NCI-H1694 (cell line): ENCODE measurements at regions not wholly inside any gene's neighbourhood (a gene's known extent, or its start where the extent isn't known, plus 50 kb on each side); places are given as distances from the start of the nearest gene placed in this dataset.
"Not testable (repeated sequence)": the region's sequence is repeated elsewhere in the genome, so short reads cannot be mapped to it uniquely, and the experiment has no call there.

Experiments used
- DNase-seq: peaks from one replicate; lab custom pipeline; 2025; lab: John Stamatoyannopoulos, UW

- peak; percentile 81 for DNase-seq
These were observed 622.5 kb downstream of the TYW1 start for GRCh38 chr7:67619175-67619574.

- no peak for DNase-seq
These were observed 623.7 kb downstream of the TYW1 start for GRCh38 chr7:67620216-67620933.

DNA sequence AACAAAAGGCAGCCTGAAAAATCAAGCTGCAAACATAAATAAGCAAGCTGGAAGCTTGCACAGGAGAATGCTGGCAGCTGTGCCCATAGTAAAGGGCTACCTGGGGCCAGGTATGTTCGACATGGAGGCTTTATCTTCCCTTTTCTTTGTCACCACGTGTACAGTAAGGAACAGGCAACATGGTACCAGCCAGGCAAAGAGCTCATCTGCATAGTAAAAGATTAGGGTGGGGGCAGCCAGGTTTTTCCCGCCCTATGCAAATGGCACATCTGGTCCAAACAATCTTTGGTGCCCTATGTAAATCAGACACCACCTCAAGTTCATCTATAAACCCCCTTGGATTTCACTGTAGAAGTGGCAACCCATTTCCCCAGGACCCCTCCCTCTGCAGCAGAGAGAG, 625.1 kb downstream of the TYW1 start:
- no peak for DNase-seq

DNA sequence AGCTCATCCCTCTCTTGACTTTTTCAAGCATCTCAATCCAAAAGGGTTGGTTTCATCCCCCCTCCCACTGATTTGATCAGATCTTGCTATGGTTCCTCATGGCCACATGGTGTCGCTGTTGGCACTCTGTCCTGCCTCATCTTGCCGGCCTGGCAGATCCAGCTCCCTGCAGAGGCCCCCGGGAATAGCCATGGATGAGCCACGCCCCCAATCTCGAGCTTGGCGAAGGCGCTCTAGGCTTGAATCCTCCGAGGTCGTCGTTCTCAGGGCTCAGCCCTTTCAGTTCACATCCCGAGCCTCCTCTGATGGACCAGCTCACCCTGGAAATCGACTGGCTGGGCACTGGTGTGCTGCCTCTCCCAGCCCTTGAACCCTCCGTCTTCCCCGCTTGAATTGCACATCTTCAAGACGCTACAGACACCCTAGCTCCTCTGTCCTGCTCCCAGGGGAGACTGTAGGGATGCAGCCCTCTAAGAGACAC, 628.7 kb downstream of the TYW1 start:
- DNase-seq = peak; percentile 79

GRCh38 chr7:67631476-67631875, 634.8 kb downstream of the TYW1 start:
- peak; percentile 95 for DNase-seq

GRCh38 chr7:67635271-67635670, 638.6 kb downstream of the TYW1 start:
- no peak for DNase-seq

DNA sequence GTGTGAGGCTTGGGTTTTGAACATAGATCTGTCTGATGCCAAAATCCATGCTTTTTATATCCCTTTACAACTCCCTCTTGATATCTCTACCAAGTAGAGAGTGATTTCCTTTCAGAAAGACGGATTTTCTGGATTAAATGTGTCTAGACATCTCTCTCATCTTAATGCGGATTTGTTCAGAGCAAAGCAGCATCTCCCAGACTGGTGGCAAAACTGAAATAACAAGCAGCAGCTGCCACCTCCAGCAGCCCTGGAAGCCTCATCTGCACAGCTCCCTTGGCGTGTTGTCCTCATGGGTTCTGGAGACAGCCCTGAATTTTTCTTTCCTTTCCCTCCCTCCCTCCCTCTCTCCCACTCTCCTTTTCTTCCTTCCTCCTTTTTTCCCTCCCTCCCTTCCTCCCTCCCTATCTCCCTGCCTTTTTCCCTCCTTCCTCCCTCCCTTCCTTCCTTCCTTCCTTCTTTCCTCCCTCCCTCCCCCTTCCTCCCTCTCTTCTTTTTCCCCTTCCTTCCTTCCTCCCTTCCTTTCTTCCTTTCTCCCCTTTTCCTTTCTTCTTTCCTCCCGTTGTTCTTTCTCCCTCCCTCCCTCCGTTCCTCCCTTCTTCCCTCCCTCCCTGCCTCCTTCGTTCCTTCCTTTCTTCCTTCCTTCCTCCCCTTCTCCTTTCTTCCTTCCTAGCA, 639.9 kb downstream of the TYW1 start:
- peak; percentile 69 for DNase-seq

GRCh38 chr7:67637023-67637358, 640.4 kb downstream of the TYW1 start:
- peak; percentile 46 for DNase-seq

- DNase-seq = not testable (repeated sequence)
These were observed 645.9 kb downstream of the TYW1 start for GRCh38 chr7:67642542-67642941.

GRCh38 chr7:67644151-67644550, 647.5 kb downstream of the TYW1 start:
- no peak for DNase-seq

GRCh38 chr7:67652937-67653336, 656.3 kb downstream of the TYW1 start:
- DNase-seq = no peak

- no peak for DNase-seq
These were observed 657.3 kb downstream of the TYW1 start for GRCh38 chr7:67653856-67654454.

DNA sequence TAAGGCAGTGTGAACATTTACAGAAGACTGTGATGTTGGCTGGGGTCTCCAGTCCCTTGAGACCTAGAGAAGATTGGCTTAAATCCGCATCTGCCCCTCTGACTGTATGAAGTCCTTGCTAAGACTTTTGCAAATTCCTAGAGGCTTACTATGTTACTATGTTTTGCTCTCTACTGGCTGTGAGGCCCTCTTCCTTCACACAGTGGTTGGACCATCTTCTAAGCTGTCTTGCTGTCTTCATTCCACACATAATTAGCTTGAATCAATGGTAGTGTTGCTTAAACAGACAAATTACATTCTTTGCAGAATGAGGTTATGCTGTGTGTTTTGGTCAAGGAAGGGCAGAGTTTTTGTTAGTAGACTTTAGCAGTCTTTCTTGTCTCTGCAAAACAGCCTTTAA, 658.0 kb downstream of the TYW1 start:
- DNase-seq = no peak

- DNase-seq = no peak
These were observed 658.5 kb downstream of the TYW1 start for GRCh38 chr7:67655168-67655567.

DNA sequence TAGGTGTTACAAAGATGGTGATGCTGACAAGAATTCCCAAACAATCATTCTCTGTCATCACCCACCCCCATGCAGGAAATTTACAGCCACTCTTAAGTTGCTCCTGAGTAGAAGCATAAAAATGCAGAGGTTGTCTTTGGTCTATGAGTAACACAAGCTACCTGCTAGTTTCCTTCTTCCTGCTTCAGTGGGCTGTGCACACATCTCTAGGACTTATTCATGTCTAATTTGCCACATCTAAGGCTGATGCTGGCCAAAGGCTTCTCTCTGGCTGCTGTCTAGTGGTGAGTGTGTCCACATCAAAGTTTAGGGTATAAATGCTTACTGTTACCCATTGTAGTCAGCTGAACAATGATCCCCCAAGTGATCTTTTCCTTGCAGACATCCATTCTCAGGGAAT, 662.5 kb downstream of the TYW1 start:
- DNase-seq = no peak

- DNase-seq = no peak
These were observed 666.2 kb downstream of the TYW1 start for GRCh38 chr7:67662804-67663203.

GRCh38 chr7:67663644-67664043, 667.0 kb downstream of the TYW1 start:
- no peak for DNase-seq

GRCh38 chr7:67666359-67666758, 669.7 kb downstream of the TYW1 start:
- DNase-seq = not testable (repeated sequence)

GRCh38 chr7:67671006-67671548, 674.4 kb downstream of the TYW1 start:
- no peak for DNase-seq

DNA sequence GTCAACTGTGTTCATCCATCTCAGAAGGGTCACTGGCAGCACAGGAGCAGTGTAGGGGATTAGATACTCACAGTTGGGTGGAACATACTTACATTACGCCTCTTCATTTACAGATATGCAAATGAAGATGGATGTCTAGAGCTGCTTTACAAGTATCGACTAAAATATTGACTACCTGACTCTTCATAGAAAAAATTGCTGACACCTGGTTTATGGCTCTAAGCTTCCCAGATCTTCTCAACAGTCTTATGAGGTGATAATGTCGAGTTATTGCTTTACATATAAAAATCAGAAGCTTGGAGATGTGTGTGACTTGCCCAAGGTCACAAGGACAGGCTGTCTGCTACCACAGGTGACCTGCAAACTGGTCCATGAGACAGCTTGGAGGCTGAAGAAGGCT, 677.2 kb downstream of the TYW1 start:
- no peak for DNase-seq

DNA sequence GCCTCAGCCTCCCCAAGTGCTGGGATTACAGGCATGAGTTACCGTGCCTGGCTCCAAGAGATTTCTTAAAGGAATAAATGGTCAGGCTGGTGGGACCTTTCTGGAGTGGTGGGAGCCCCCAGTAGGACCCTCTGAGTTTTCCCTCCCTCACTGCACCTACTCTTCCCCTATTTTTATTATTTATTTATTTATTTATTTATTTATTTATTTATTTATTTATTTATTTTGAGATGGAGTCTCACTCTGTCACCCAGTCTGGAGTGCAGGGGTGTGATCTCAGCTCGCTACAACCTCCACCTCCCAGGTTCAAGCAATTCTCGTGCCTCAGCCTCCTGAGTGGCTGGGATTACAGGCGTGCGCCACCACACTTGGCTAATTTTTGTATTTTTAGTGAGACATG, 678.2 kb downstream of the TYW1 start:
- DNase-seq = not testable (repeated sequence)

DNA sequence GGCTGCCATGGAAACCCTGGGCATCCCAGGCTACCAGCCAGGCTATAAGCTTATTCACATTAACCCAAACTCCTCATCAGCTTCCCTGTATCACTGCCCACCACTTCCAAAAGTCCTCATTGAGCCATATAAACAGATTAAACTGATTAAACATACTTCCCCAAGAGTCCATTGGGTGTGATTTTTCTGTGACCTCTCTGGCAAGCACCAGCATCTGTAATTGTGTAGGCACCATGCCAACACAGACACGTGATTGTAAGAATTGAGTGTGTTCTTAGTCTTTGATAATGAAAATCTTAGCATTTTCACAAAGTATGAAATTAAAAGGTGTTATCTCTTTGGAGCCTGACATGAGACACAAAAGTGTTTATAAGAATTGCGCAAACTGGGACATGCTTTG, 679.3 kb downstream of the TYW1 start:
- DNase-seq = no peak

- DNase-seq = no peak
These were observed 681.8 kb downstream of the TYW1 start for GRCh38 chr7:67678419-67678818.
